ENCODE measurements at regions not wholly inside any gene's neighbourhood (a gene's known extent, or its start where the extent isn't known, plus 50 kb on each side); places are given as distances from the start of the nearest gene placed in this dataset.

DNA sequence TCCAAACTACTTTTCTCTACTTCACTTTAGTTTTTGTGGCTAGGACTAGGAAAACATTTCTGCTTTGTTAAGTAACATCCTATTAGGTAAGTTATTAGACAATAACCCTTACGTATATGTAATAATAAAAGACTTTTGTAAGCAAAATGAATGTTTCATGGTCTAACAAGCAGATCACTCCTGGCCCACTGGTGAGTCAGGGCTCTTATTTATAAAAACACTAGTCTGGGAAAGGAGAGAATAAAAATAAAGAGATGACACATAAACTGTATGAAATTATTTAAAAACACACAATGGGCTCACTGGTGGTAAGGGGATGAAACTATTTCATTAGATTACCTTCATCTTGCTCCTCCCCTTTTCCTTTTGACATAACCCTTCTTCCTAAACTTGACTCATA lies 2212.2 kb upstream of the ACO1 start:
- no CpG with 5 or more reads among the region's 1 CpG for WGBS (ENCODE audit: insufficient coverage, low coverage, missing lambda C conversion rate)
- Histone ChIP-seq H3K4me3 (no peak overlapping the region), H3K27ac (ENCODE audit: extremely low read depth, low read depth, low read length) (no peak overlapping the region), H3K27me3 (ENCODE audit: control insufficient read depth in 2 of 2, insufficient read depth in 2 of 2, low read length in 2 of 2) (no peaks in the 10 kb centered on the region), H3K4me1 (replicated peaks in 1 of 2; ENCODE audit: control insufficient read depth in 2 of 2, insufficient read depth in 2 of 2, low read length in 2 of 2) (no peaks in the 10 kb centered on the region), H3K9me3 (replicated peaks; ENCODE audit: control insufficient read depth, insufficient read depth, low read depth, low read length) (no peaks in the 10 kb centered on the region), H3K36me3 (ENCODE audit: control insufficient read depth, insufficient read depth, low read length) (no peaks in the 10 kb centered on the region), H2AFZ (ENCODE audit: low read depth, low read length) (no peak overlapping the region), H3K4me2 (ENCODE audit: insufficient read depth, low read length) (no peak overlapping the region), H3K9me1 (ENCODE audit: control insufficient read depth, insufficient read depth, low read length) (no peaks in the 10 kb centered on the region), H3K9ac (ENCODE audit: insufficient read depth in 1 of 2, low read depth in 2 of 2, low read length in 2 of 2) (no peak overlapping the region), H4K20me1 (replicated peaks; ENCODE audit: control insufficient read depth, insufficient read depth, low read length) (no peaks in the 10 kb centered on the region), H3K79me2 (ENCODE audit: control insufficient read depth, insufficient read depth, low read length) (no peaks in the 10 kb centered on the region)
- no peak for TF ChIP-seq ZNF282 (CRISPR knock-in tag; IDR thresholded peaks at IDR 0.05)
- TF ChIP-seq HNRNPH1 (optimal IDR thresholded peaks at IDR 0.05; ENCODE audit: low read depth, low read length), result no peak
- TF ChIP-seq, protein P1, sequence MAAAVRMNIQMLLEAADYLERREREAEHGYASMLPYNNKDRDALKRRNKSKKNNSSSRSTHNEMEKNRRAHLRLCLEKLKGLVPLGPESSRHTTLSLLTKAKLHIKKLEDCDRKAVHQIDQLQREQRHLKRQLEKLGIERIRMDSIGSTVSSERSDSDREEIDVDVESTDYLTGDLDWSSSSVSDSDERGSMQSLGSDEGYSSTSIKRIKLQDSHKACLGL (CRISPR knock-in tag; IDR thresholded peaks at IDR 0.05; ENCODE audit: borderline replicate concordance, poor library complexity, severe bottlenecking), result no peak
- TF ChIP-seq ZNF224 (CRISPR knock-in tag; IDR thresholded peaks at IDR 0.05), result no peak
- no peak for TF ChIP-seq TAL1 (IDR thresholded peaks at IDR 0.05)
- TF ChIP-seq, protein P2, sequence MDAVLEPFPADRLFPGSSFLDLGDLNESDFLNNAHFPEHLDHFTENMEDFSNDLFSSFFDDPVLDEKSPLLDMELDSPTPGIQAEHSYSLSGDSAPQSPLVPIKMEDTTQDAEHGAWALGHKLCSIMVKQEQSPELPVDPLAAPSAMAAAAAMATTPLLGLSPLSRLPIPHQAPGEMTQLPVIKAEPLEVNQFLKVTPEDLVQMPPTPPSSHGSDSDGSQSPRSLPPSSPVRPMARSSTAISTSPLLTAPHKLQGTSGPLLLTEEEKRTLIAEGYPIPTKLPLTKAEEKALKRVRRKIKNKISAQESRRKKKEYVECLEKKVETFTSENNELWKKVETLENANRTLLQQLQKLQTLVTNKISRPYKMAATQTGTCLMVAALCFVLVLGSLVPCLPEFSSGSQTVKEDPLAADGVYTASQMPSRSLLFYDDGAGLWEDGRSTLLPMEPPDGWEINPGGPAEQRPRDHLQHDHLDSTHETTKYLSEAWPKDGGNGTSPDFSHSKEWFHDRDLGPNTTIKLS (IDR thresholded peaks at IDR 0.05; ENCODE audit: borderline replicate concordance, low read depth), result no peak
- no peak for FAIRE-seq
- no TSS peak for BruUV-seq (replicated peaks)
- in situ Hi-C loops (cut with MboI), result no loop called here
- no peak for ATAC-seq
- intact Hi-C loops (cut with micrococcal nuclease), result no loop called here
- DNase-seq (ENCODE audit: extremely low read depth in 1 of 4, low spot score in 3 of 4), result no peak
- CTCF ChIA-PET (ENCODE audit: low intra/inter-chr PET ratio), result no interaction called here
- POLR2A ChIA-PET, result no interaction called here

All from K562 (cell line).